GM19023 (cell line): ENCODE measurements at regions not wholly inside any gene's neighbourhood (a gene's known extent, or its start where the extent isn't known, plus 50 kb on each side); places are given as distances from the start of the nearest gene placed in this dataset.
A peak's percentile ranks its signal among the peaks of the same experiment; 100 is the strongest.

Experiments used
- ATAC-seq: cut with Tn5 transposase; IDR thresholded peaks from one replicate; pipeline ENCODE4 v1.9.1; 2021; ENCODE audit warnings: mild to moderate bottlenecking, moderate library complexity; ENCODE audit not compliant: unreplicated experiment

DNA sequence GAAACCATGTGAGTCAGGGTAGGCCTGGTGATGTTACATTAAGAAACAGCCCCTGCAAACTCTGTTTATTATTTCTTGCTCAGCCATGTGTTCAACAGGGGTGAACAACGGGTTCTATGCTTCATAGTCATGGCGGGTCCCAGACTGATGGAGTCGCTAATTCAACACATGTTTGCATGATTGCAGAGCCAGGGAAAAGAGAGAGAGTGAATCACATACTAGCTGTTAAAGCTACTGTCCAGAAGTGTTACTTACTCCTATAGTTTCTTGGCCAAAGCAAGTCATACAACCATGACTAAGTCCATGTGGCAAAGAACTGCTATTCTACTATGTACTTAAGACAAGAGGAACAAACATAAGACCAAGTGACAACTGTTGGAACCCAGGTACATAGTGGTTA lies 241.2 kb upstream of the SKOR2 start:
- no peak for ATAC-seq

DNA sequence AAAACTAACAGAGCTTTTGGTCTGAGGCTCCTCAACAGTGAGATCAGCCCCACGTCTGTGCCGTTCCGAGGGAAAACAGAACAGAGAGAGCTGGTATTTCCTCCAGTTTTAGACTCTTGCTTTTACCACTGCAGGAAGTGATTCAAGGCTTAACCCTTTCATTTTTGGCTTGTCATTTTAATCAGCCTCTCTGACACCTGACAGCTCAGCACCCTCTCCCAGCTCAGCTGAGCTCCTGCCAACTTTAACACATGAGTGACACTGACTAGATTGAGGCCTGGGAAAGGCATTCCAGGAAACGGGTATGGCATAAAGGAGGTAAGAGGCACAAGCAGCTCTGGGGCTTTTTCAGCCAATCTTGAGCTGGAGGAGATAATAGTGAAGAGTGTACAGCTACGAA lies 239.4 kb upstream of the SKOR2 start:
- ATAC-seq = no peak

DNA sequence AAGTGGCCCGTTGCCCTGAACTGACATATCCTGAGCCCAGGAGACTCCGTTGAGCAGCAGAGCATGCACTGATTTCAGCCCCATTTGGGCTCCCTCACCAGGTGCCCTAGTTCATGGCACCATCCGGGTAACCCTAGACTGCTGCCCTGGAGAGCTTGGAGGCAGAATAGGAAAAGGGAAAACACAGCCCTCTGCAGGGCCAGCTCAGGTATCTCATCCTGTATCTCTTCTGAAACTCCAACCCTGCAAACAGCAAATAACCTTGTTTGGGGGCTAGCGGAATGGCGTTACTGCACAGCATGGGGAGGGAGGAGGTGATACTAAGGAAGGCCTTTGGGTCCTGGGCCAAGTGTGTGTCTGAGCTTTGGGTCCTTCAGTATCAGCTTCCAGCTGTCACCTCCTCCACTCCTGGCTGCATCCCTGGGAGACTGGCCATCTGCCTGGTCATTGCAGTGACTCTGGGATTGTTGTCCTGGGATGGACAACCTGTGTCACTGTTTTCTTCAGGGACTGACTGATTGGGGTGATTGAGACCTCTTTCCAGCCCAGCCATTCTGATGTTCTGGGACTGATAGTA lies 233.8 kb upstream of the SKOR2 start:
- no peak for ATAC-seq

DNA sequence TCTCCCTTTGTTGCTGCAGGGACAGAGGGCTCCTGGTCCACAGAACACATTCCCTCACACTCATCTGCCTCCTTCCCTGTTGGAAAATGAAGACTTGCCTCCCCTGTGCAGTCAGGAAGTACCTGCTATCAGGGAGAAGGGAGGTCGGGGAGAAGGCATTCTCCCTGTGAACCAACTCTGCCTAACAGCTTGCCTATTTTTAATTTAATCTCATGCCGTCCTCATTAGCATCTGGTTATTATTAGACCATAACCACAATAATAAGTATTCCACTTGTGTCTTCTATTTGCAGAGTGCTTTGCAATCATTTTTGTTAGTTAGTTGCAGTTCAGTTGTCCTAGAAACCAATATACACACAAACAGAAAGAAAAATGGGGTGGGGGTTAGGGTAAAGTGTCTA lies 232.6 kb upstream of the SKOR2 start:
- ATAC-seq = no peak

DNA sequence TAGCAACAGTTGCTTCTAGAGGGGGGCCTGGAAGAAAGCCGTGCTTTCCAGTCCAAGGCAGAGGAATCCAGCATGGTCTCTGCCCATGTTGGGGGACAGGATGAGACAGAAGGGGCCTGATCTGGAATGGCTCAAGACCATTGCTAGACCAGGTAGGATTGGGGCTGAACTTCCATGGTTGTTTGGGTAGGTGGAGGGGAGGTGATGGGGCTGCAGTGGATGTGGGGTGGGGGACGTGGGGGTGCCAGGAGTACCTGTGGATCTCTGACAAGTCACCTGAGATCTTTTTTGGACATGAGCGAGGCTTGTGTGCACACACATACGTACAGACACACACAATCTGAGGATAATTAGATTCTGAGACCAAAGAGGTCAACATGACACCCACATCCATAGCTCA lies 228.7 kb upstream of the SKOR2 start:
- ATAC-seq = no peak

DNA sequence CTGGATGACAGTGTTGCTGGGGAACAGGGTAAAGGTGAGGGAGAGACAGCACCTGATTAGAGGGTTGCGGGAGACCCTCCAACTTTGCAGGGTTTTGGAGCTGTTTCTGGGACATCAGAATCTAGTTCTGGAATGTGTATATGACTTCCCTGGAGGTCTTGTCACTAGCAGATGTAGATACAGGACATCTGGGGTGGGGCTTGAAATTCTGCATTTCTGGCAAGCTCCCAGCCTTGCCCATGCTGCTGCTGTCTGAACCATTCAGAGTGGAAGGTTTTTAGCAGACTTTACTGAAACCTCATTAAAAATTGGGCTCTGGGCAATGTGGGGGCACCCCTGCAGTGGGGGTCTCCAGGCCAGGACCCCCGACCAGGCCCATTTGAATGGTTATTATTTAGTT lies 220.3 kb upstream of the SKOR2 start:
- ATAC-seq = no peak

DNA sequence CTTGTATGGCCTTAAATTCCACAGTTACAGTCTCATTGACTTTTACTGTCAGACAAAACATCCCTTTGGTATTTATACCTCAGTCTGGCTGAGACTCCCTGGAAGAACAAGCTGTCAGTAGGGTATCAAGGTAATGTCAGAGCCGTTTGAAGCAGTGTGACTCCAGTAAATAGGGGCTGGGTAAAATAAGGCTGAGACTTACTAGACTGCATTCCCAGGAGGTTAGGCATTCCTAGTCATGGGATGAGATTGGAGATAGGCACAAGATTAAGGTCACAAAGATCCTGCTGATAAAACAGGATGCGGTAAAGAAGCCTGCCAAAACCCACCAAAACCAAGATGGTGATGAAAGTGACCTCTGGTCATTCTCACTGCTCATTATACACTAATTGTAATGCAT lies 219.5 kb upstream of the SKOR2 start:
- ATAC-seq = no peak

DNA sequence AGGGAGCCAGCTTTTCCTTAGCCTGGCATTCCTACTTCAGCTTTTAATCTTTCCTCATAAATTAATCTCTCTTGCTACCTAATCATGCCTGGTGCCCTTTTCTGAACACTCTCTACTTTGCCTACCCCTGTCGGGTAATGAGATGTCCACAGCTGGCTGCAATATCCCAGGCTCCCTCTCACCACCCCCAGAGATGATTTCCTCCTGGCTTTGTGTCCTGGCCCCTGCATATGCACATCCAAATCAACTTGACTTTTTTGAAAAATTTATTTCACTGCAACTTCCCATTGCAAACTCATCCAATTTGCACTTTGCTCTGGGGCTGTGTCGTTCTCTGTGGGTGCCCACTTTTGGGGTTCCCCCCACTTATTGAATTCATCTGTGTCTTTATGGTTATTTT lies 218.1 kb upstream of the SKOR2 start:
- ATAC-seq = no peak

DNA sequence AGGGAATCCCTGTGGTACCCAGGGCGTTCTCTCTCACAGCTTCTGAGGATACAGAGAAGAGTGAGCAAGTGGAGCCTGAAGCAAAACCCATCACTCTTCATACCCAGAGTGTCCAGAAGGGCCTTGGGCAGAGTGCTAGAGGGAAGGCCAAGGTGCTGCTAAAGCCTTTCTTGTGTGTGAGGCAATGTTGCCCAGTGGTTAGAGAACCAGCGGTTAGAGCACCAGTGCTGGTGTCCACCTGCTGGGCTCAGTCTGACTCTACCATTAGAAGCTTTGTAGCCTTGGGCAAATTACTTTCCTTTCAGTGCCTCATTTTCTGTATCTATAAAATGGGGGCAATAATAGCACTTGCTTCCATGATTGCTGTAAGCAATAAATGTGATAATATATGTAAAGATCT lies 210.5 kb upstream of the SKOR2 start:
- ATAC-seq = no peak

DNA sequence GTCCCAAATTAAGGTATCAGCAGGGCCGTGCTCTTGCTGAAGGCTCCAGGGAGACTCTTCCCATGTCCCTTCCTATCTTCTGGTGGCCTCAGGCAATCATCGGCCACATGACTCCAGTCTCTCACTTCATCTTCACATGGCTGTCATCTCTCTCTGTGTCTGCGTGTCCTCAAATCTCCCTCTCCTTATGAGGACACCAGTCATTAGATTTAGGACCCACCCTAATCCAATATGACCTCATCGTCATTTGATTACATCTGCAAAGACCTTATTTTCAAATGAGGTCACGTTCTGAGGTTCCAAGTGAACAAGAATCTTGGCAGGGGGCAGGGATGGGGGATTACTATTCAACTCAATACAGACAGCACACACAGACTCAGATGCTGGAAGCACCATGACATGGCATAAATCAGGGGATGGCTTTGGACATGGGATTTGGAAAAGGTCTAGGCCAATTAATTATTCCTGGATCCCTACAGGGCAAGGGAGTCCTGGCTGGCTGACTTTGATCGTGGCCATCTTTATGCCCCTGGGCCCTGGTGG lies 210.0 kb upstream of the SKOR2 start:
- ATAC-seq = no peak

DNA sequence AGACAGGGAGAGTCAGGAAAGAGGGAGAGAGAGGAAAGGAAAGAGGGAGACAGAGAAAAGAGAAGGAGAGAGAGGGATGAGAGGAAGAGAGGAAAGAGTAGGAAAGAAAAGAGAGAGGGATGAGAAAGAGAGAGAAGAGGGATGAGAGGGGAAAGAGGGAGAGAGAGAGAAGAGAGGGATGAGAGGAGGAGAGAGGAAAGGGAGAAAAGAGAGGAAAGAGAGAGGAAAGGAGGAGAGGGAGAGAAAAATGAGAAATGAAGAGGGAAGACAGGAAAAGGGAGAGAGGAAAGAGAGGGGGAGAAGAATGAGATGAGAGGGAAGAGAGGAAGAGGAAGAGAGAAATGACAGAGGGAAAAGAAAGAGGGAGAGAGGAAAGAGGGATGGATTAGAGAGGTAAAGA lies 207.0 kb upstream of the SKOR2 start:
- ATAC-seq = no peak

DNA sequence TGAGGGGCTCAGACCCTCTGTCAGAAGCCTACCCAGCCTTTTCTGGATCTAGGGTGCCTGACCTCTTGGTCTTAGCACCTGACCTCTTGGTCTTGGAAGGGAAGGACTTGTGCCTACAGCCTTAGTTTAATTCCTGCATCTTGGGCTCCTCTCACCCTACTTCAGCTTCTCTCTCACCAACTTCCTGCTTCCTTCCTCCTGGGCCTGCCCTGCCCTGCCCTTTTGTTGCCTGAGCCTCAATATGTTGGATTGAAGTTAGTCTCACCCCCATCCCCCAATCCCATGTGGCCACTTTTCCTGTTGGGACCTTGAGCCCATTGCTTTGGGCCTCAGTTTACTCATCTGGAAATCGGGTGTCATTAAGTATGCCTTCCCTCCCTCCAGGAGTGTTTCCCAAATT lies 206.2 kb upstream of the SKOR2 start:
- ATAC-seq = no peak

DNA sequence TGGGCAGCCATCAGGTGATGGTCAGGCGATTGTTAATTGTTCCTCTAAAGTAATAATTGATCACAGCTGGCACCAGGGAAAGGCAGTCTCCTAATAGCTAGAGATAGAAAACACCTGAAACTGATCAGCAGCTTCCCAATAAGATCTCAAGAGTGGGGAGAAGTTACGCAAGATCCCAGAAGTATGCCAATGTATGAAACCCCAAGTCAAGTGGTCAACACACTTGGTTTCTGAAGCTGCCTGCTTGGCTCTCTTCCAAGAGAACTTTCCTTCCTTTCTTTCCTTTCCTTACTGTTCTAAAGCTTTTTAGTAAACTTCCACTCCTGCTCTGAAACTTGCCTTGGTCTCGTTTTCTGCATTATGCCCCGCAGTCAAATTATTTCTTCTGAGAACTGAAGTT lies 201.6 kb upstream of the SKOR2 start:
- no peak for ATAC-seq

DNA sequence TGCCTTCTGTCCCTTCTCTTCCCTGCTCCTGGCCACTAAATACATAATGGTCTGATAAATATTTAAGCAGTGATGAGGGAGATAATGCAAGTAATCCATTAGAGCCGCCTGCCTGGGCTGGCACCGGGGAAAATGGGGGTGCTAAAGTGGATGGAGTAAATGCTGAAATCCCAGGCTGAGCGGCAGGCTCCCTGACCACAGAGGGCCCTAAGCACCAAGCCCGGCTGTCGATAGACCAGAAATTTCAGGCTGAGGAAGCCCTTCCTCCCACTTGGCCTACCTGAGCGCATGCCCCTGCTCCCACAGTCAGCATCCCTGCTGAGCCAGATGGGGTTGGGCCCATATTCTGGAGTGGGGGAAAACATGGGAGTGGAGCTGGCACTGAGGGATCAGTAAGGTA lies 197.5 kb upstream of the SKOR2 start:
- ATAC-seq = no peak

DNA sequence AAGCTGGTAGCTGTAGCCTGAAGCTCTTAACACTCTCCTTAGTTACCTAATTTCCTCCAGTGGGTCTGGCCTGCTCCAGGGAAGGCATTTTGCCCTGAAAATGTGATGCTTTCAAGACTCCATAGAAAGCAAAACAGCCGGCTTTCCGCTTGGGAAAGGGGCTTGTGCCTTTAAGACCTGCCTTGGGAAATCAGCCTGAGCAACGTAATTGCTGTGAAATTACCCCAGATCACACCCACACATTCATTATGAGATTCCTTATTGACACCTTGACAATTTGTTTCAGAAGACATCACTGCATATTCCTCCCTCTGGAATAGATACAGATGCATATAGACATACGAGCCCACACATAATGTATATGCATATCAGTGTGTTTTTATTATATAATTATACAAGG lies 190.5 kb upstream of the SKOR2 start:
- no peak for ATAC-seq

DNA sequence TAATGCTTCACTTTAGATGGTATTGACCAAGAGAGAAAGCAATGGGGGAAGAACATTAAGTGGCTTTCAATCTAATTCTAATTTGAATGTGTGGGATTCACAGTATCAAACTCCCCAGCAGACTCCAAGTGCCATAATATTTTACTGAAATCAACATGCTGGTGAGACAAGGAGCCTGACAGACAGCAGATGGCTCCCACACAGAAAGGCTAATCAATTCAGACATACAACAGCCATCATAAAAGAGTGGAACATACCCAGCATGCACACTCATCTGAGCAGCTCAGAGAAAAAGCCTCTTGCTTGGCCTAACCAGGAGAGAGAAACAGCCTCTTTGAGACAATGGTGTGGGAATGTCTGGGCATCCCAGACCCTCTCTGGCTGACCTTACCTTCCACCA lies 186.5 kb upstream of the SKOR2 start:
- ATAC-seq = no peak

DNA sequence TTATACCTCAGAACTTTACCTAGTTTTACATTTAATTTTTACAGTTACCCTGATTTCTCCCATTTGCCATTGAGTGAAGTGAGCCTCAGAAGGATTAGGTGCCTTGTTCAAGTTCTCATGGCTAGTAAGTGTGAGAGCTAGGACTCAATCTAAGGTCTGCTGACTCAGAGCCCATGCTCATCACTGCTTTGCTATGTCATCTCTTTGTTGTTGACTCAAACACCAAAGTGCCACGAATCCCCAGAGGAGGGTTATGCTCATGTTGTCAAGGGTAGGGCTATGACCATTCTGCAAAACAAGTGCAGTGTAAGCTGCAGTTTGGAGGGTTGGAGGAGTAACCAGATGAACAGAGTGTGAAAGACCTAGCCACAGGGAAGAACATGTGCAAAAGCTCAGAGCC lies 185.4 kb upstream of the SKOR2 start:
- no peak for ATAC-seq

DNA sequence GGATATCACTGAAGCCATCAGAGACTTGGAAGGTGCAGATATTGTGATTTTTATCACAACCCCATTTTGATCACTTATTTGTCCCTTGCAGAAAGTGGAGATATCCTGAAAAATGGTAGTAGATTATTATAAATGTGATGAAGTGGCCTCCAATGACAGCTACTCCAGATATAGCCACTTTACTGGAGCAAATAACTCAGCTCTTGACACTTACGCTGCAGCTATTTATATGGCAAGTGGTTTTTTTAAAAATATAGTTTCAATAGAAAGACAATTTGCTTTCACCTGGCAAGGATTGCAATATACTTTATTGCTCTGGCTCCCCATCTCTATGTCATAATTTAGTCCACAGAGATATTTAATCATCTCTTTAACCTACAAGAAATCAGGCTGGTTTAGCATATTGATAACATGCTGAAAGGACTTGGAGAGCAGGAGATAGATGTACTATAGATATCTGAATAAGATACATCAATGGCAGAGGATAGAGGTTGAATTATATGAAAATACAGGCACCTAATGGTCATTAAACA lies 182.8 kb upstream of the SKOR2 start:
- no peak for ATAC-seq

DNA sequence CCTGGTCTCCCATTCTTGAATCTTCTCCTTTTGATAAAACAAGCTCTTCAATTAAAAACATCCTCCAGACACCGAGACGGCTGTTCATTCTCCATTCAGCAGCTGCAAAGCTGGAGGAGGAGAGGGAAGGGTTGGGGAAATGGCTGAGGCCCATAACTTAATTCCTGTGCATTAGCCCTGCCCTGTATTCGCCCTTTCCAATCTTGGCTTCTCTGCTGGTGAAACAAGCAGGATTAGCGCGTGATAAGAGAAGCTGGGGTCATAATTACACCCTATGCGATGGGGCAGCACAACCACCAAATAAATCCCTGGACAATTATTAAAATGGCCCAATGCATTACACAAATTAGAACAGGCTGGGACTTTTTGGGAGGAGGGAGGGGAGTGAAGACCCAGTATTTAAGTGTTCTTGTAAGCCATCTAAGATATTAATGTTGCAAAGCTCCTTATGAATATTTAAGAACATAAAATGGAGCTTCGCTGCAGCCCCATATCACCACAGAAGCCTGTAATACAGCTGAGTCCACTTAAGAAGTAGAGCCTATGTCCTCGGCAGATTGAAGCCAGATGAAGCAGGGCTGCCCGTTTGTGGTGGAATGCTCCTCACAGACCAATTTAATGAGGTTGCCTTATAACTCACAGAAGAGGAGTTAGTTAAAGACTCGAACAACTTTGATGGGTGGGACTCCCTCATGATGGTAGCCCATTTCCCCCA lies 176.6 kb upstream of the SKOR2 start:
- no peak for ATAC-seq

DNA sequence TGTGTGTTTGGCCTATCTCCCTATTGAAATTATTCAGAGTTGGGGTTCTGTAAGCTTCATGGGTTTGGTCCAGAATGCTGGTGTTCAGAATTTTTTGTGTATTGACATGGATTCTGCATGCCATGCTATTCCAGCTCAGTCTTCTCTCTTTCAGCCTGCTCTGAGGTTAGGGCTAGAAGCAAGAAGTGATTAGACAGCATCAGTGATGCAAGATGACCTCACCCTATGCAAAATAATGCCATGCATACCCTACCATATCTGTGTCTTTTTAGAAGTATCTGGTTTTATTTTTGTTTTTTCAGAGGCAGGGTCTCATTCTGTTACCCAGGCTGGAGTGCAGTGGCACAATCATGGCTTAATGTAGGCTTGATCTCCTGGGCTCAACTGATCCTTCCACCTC lies 175.6 kb upstream of the SKOR2 start:
- no peak for ATAC-seq

DNA sequence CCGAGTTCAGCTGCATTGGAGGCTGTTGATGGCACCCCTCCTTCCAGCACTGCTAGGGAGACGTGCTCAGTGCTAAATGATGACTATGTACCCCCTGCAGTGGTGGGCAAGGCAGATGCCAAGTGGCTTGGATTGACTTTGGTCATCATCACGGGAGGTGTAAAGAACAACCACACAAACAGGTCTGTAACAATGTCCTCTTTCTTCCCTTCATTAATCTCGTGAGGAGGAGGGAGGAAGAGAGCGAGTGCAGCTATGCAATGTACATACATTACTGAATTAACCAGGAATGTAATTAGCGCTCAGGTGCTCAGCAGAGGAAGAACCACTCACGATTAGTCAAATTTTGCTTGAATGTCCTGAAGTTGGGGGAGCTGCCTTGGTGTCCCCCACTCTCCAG lies 173.9 kb upstream of the SKOR2 start:
- no peak for ATAC-seq

DNA sequence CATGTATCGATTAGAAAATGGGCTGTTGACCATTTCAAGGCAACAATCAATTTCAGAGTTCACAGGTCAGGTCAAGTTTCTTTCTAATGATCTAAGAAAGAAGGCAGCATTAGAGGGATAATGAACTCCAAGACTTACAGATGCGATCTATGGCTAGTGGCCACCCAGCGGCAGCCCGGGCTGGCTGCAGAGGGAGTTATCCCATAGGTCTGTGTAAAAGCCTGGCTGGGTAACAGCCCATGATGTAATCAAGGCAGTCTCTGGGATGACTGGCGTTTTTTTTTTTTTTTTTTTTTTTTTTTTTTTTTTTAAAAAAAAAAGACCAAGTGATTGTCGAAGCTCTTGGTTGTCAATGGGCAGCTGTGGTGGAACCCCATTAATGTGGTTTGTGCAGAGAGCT lies 171.1 kb upstream of the SKOR2 start:
- ATAC-seq = no peak

DNA sequence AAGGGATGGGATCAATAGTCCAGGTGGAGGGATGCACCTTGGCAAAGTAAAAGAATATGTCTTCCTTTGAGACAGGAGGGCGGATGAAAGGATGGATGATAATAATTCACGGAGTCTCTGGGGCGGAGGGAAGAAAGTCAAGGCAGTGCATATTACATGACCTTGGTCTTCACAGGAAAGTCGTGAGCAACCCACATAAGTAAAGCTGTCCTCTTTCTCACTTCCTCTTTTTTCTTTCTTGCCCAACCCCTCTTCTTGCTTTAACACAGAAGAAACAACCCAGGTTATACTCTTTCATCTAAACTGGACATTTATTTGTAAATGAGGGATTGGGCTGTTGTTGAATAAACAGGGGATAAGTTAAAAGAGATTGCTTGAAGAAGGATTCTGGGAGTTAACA lies 168.7 kb upstream of the SKOR2 start:
- ATAC-seq = peak; percentile 70
